Loucy (cell line): ENCODE measurements at regions not wholly inside any gene's neighbourhood (a gene's known extent, or its start where the extent isn't known, plus 50 kb on each side); places are given as distances from the start of the nearest gene placed in this dataset.

Experiments used
- H2AFZ ChIP-seq: fragments of 200-600 bp; sonication (generic); 2 replicates; pipeline ENCODE4 v1.6.0; 2016; ENCODE audit warnings: antibody characterized with exemption, mild to moderate bottlenecking, low read length, moderate library complexity
- H3F3A ChIP-seq: fragments of 200-600 bp; 2 replicates; pipeline ENCODE4 v1.6.0; 2016; ENCODE audit warnings: antibody characterized with exemption, low read depth, mild to moderate bottlenecking
- H3K27me3 ChIP-seq: fragments of 200-600 bp; sonication (generic); 2 replicates; pipeline ENCODE4 v1.6.1; 2014; ENCODE audit warnings: low read length, mild to moderate bottlenecking; ENCODE audit not compliant: insufficient read depth, poor library complexity, severe bottlenecking
- H3K36me3 ChIP-seq: fragments of 200-600 bp; sonication (generic); 2 replicates; pipeline ENCODE4 v1.6.1; 2016; ENCODE audit warnings: low read length; ENCODE audit not compliant: insufficient read depth
- H3K4me1 ChIP-seq: fragments of 200-600 bp; sonication (generic); 2 replicates; pipeline ENCODE4 v1.5.1; 2014; ENCODE audit warnings: low read length, mild to moderate bottlenecking; ENCODE audit not compliant: insufficient read depth, poor library complexity, severe bottlenecking
- H3K4me2 ChIP-seq: fragments of 200-600 bp; sonication (generic); 2 replicates; pipeline ENCODE4 v1.6.0; 2014; ENCODE audit warnings: antibody characterized with exemption, low read length, low read depth, mild to moderate bottlenecking; ENCODE audit not compliant: poor library complexity, severe bottlenecking
- H3K4me3 ChIP-seq: fragments of 200-600 bp; sonication (generic); 2 replicates; pipeline ENCODE4 v1.5.1; 2014; ENCODE audit warnings: low read length, mild to moderate bottlenecking, mixed read lengths; ENCODE audit not compliant: poor library complexity, severe bottlenecking
- H3K79me2 ChIP-seq: fragments of 200-600 bp; sonication (generic); 2 replicates; pipeline ENCODE4 v1.6.1; 2014; ENCODE audit warnings: low read length; ENCODE audit not compliant: insufficient read depth
- H3K9ac ChIP-seq: fragments of 200-600 bp; sonication (generic); 2 replicates; pipeline ENCODE4 v1.6.0; 2014; ENCODE audit warnings: mild to moderate bottlenecking, low read depth, low read length, moderate library complexity; ENCODE audit not compliant: poor library complexity, severe bottlenecking
- H3K9me2 ChIP-seq: fragments of 200-600 bp; sonication (generic); replicated peaks from 2 replicates; pipeline ENCODE4 v1.6.1; 2016; ENCODE audit warnings: low read depth, low read length, mixed read lengths
- H3K9me3 ChIP-seq: fragments of 200-600 bp; sonication (generic); 2 replicates; pipeline ENCODE4 v1.6.1; 2014; ENCODE audit warnings: mild to moderate bottlenecking, antibody characterized with exemption, low read length, low read depth; ENCODE audit not compliant: insufficient read depth
- H4K20me1 ChIP-seq: fragments of 200-600 bp; sonication (generic); 2 replicates; pipeline ENCODE4 v1.6.0; 2014; ENCODE audit warnings: antibody characterized with exemption, low read length, mild to moderate bottlenecking; ENCODE audit not compliant: insufficient read depth, poor library complexity, severe bottlenecking
- EZH2phosphoT487 ChIP-seq: fragments of 200-600 bp; IDR thresholded peaks from 2 replicates; pipeline ENCODE4 v1.6.1; 2018; ENCODE audit warnings: antibody characterized with exemption, mild to moderate bottlenecking, moderate library complexity, borderline replicate concordance
- TF ChIP-seq, protein P1 (sequence below): fragments of 200-600 bp; sonication (generic); conservative IDR thresholded peaks from 2 replicates; pipeline ENCODE4 v1.5.1; 2014; ENCODE audit warnings: mild to moderate bottlenecking, antibody characterized with exemption, low read length

DNA sequence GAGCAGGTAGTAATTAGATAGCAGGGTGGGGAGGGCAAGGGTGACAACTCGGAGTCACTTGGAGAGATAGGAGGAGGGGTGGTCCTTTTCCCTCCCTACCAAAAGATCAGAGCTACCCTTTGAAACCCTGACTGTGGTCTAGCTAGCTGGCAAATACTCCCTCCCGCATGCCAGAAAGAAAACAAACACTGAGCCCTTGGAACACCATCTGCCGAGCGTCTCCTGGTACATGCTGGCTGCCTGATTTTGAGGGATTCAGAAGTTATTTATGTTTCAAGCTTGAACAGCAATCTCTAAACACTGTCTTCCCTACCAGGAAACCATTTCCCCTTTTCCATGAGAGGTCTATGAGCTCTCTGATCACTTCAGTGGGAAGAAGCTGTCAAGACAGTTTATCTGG, 291.6 kb upstream of the CFAP20DC start:
- Histone ChIP-seq H3F3A (no peaks in the 10 kb centered on the region), H3K9ac (no peak overlapping the region), H2AFZ (no peak overlapping the region), H4K20me1 (no peaks in the 10 kb centered on the region), H3K4me1 (no peaks in the 10 kb centered on the region), H3K27me3 (no peaks in the 10 kb centered on the region), H3K9me2 (no peaks in the 10 kb centered on the region), H3K9me3 (no peaks in the 10 kb centered on the region), H3K36me3 (no peaks in the 10 kb centered on the region), H3K4me2 (no peak overlapping the region), H3K79me2 (no peaks in the 10 kb centered on the region), H3K4me3 (no peak overlapping the region)
- TF ChIP-seq, protein P1, sequence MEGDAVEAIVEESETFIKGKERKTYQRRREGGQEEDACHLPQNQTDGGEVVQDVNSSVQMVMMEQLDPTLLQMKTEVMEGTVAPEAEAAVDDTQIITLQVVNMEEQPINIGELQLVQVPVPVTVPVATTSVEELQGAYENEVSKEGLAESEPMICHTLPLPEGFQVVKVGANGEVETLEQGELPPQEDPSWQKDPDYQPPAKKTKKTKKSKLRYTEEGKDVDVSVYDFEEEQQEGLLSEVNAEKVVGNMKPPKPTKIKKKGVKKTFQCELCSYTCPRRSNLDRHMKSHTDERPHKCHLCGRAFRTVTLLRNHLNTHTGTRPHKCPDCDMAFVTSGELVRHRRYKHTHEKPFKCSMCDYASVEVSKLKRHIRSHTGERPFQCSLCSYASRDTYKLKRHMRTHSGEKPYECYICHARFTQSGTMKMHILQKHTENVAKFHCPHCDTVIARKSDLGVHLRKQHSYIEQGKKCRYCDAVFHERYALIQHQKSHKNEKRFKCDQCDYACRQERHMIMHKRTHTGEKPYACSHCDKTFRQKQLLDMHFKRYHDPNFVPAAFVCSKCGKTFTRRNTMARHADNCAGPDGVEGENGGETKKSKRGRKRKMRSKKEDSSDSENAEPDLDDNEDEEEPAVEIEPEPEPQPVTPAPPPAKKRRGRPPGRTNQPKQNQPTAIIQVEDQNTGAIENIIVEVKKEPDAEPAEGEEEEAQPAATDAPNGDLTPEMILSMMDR: no peak
- no peak for TF ChIP-seq EZH2phosphoT487

- Histone ChIP-seq H3K27me3 (no peaks in the 10 kb centered on the region), H3K79me2 (no peaks in the 10 kb centered on the region), H3K36me3 (no peaks in the 10 kb centered on the region), H3K4me1 (no peaks in the 10 kb centered on the region), H3K4me2 (no peak overlapping the region), H3K9me3 (no peaks in the 10 kb centered on the region), H3K9ac (no peak overlapping the region), H4K20me1 (no peaks in the 10 kb centered on the region), H2AFZ (no peak overlapping the region), H3F3A (no peaks in the 10 kb centered on the region), H3K4me3 (no peak overlapping the region), H3K9me2 (no peaks in the 10 kb centered on the region)
- no peak for TF ChIP-seq EZH2phosphoT487
- TF ChIP-seq, protein P1: no peak
Observed at GRCh38 chr3:59339818-59340217, 290.0 kb upstream of the CFAP20DC start.

- H3K9me3 ChIP-seq: no peaks in the 10 kb centered on the region
Observed at GRCh38 chr3:59338934-59339333, 289.1 kb upstream of the CFAP20DC start.

More at GRCh38 chr3:59338934-59339333, 289.1 kb upstream of the CFAP20DC start:
- no peaks in the 10 kb centered on the region for H3F3A ChIP-seq
- no peaks in the 10 kb centered on the region for H4K20me1 ChIP-seq
- H3K9ac ChIP-seq: no peak overlapping the region
- no peaks in the 10 kb centered on the region for H3K36me3 ChIP-seq
- H3K4me3 ChIP-seq: no peak overlapping the region
- H2AFZ ChIP-seq: no peak overlapping the region
- TF ChIP-seq, protein P1: no peak
- no peak for TF ChIP-seq EZH2phosphoT487
- H3K27me3 ChIP-seq: no peaks in the 10 kb centered on the region
- no peaks in the 10 kb centered on the region for H3K4me1 ChIP-seq
- H3K9me2 ChIP-seq: no peaks in the 10 kb centered on the region
- no peaks in the 10 kb centered on the region for H3K79me2 ChIP-seq
- no peak overlapping the region for H3K4me2 ChIP-seq
